ENCODE measurements at regions not wholly inside any gene's neighbourhood (a gene's known extent, or its start where the extent isn't known, plus 50 kb on each side); places are given as distances from the start of the nearest gene placed in this dataset.
"Not testable (repeated sequence)": the region's sequence is repeated elsewhere in the genome, so short reads cannot be mapped to it uniquely, and the experiment has no call there.

GRCh38 chrX:63050225-63050624 is 300.9 kb downstream of the SPIN4 start:
- DNase-seq (ENCODE audit: low spot score in 2 of 2): no peak
- intact Hi-C loops (cut with DNase I; ENCODE audit: low total_unique reads): no loop called here
- WGBS, 2 donors: 25 to 28% methylated on average over 2 of the region's 2 CpGs

GRCh38 chrX:63032811-63033210 is 318.3 kb downstream of the SPIN4 start:
- intact Hi-C loops (cut with DNase I; ENCODE audit: low total_unique reads): no loop called here
- WGBS, 2 donors: 69 to 71% methylated on average over 2 of the region's 2 CpGs
- TF ChIP-seq CTCF (IDR thresholded peaks at IDR 0.05) (no peak), POLR2A (IDR thresholded peaks at IDR 0.05) (no peak)
- no peak for DNase-seq (ENCODE audit: low spot score in 2 of 2)
- no peak overlapping the region for H3K4me3 ChIP-seq (ENCODE audit: low read depth, poor library complexity, severe bottlenecking)

More at GRCh38 chrX:63050225-63050624, 300.9 kb downstream of the SPIN4 start:
- TF ChIP-seq POLR2A (IDR thresholded peaks at IDR 0.05) (no peak), CTCF (IDR thresholded peaks at IDR 0.05) (no peak)
- H3K4me3 ChIP-seq (ENCODE audit: low read depth, poor library complexity, severe bottlenecking): no peak overlapping the region

- 51 to 63% methylated on average over 3 of the region's 3 CpGs for WGBS, 2 donors
- TF ChIP-seq CTCF (IDR thresholded peaks at IDR 0.05) (no peak), POLR2A (IDR thresholded peaks at IDR 0.05) (no peak)
- DNase-seq (ENCODE audit: low spot score in 2 of 2): no peak
- H3K4me3 ChIP-seq (ENCODE audit: low read depth, poor library complexity, severe bottlenecking): no peak overlapping the region
- intact Hi-C loops (cut with DNase I; ENCODE audit: low total_unique reads): no loop called here
Measured at GRCh38 chrX:63013549-63013948, 337.6 kb downstream of the SPIN4 start.

GRCh38 chrX:63012574-63012973 is 338.6 kb downstream of the SPIN4 start:
- intact Hi-C loops (cut with DNase I; ENCODE audit: low total_unique reads): no loop called here
- no peak overlapping the region for H3K4me3 ChIP-seq (ENCODE audit: low read depth, poor library complexity, severe bottlenecking)
- TF ChIP-seq POLR2A (IDR thresholded peaks at IDR 0.05) (no peak), CTCF (IDR thresholded peaks at IDR 0.05) (no peak)
- no peak for DNase-seq (ENCODE audit: low spot score in 2 of 2)

GRCh38 chrX:63000196-63000595 is 350.9 kb downstream of the SPIN4 start:
- intact Hi-C loops (cut with DNase I; ENCODE audit: low total_unique reads); H3K4me3 ChIP-seq (ENCODE audit: low read depth, poor library complexity, severe bottlenecking); DNase-seq (ENCODE audit: low spot score in 2 of 2): not testable (repeated sequence)
- WGBS, 2 donors: 48 to 64% methylated on average over 1 of the region's 1 CpG

All from lower leg skin (tissue), 4 donors.